Heart right ventricle (tissue), 16 donors: ENCODE measurements at regions not wholly inside any gene's neighbourhood (a gene's known extent, or its start where the extent isn't known, plus 50 kb on each side); places are given as distances from the start of the nearest gene placed in this dataset.
A peak's percentile ranks its signal among the peaks of the same experiment; 100 is the strongest.

Experiments used
- ATAC-seq, 8 donors: fragments of 200-7000 bp; cut with Tn5 transposase; one replicate each; pipeline ENCODE4 v1.9.1; 2020; ENCODE audit warnings: mild to moderate bottlenecking in 8 of 8, moderate library complexity in 8 of 8, moderate number of reproducible peaks in 1 of 8
- DNase-seq, 2 donors: peaks; one replicate each; pipeline ENCODE4 v3.0.0-alpha.2; 2020
- H3K27ac ChIP-seq, 10 donors: fragments of 200-600 bp; sonication (generic) in 2 of 10; one replicate each; pipeline versions ENCODE4 v1.5.0 to v1.8.0; 2020 to 2022; ENCODE audit warnings: mild to moderate bottlenecking in 3 of 10
- H3K27me3 ChIP-seq, 7 donors: fragments of 200-600 bp; one replicate each; pipeline ENCODE4 v1.8.0; 2021 to 2022; ENCODE audit warnings: mild to moderate bottlenecking in 2 of 7
- H3K36me3 ChIP-seq, 9 donors: fragments of 200-600 bp; sonication (generic) in 1 of 9; one replicate each; pipeline versions ENCODE4 v1.5.0 to v1.8.0; 2020 to 2022; ENCODE audit warnings: mild to moderate bottlenecking in 2 of 9
- H3K4me1 ChIP-seq, 9 donors: fragments of 200-600 bp; sonication (generic) in 1 of 9; one replicate each; pipeline versions ENCODE4 v1.5.0 to v1.8.0; 2020 to 2022; ENCODE audit warnings: mild to moderate bottlenecking in 4 of 9
- H3K4me3 ChIP-seq, 10 donors: fragments of 200-600 bp; sonication (generic) in 2 of 10; one replicate each; pipeline versions ENCODE4 v1.5.0 to v1.8.0; 2020 to 2022; ENCODE audit warnings: mild to moderate bottlenecking in 7 of 10, moderate library complexity in 2 of 10
- H3K9me3 ChIP-seq, 11 donors: fragments of 200-600 bp in 10 of 11; sonication (generic) in 2 of 11; one replicate each; pipeline versions ENCODE4 v1.5.0 to v1.8.0; 2013 to 2022; ENCODE audit warnings: mild to moderate bottlenecking in 2 of 11, control low read depth in 1 of 11, moderate library complexity in 1 of 11
- CTCF ChIP-seq, 9 donors: fragments of 200-600 bp; sonication (generic) in 2 of 9; IDR thresholded peaks; one replicate each; pipeline versions ENCODE4 v1.5.0 to v1.8.0; 2021 to 2022; ENCODE audit warnings: antibody characterized with exemption in 9 of 9, mild to moderate bottlenecking in 5 of 9, moderate library complexity in 1 of 9
- WGBS, 2 donors: extraction: QIAGEN DNeasy Blood & Tissue Kit; methylation state at CpG; one replicate each; pipeline ENCODE4 v1.1.7; 2013; ENCODE audit warnings: inconsistent platforms in 1 of 2; 5-methylcytosine and 5-hydroxymethylcytosine counted together
- intact Hi-C, 10 donors: fragments of 100-400 bp; cut with DNase I; formaldehyde crosslinking; loops; one replicate each; pipeline versions ENCODE4 v1.11.1 to v1.14.2; 2022
- donor health status: Arrhythmogenic right ventricular cardiomyopathy.
- donor health status: ischemic (EF 13 %, LVEDD 7.1; RV severe dilation, severe dysfunction).
- donor health status: healthy with polysubstance abuse.
- donor health status: DM: no; HTN: yes; CAD: no.
- donor health status: DM: no; HTN: no; CAD: no.
- donor health status: ischemic (EF 25% LVEDD 6.9; RV normal size, moderate dysfunction).
- donor health status: ischemic (EF 25% LVEDD 5.7; RV mildly dilated, moderate dysfunction).
- donor health status: healthy.
- donor health status: DM: yes; HTN: yes; CAD: no.
- donor health status: Ischemic cardiomyopathy.
- donor health status: ischemic (EF 35%, LVEDD 5.7; RV mildly dilated, moderate dysfunction).
- donor health status: nonischemic (EF 11% LVEDD 7.7; RV severe dilation, severe dysfunction).
- donor health status: DM: yes; HTN: yes; CAD: no.
- donor health status: PGD.
- donor health status: ischemic (EF 29% LVEDD 5.4; RV normal size, mild dysfunction).
- donor health status: nonischemic (EF 23%, LVEDD 6.1; RV moderate dilation, normal function).

- no peak overlapping the region for H3K27ac ChIP-seq
- intact Hi-C loops: loop anchor here in 1 of 10 donors (5.0 kb wide), 1 partner anchor 95 kb away; no protein-coding TSS in a partner anchor
- no peaks in the 10 kb centered on the region for H3K27me3 ChIP-seq
- DNase-seq (no peak), ATAC-seq (no peak)
- no peaks in the 10 kb centered on the region for H3K36me3 ChIP-seq
- peaks cover 0 to 23% (median 4%) of the 10 kb centered on the region in 9 donors for H3K4me1 ChIP-seq
- TF ChIP-seq CTCF (IDR thresholded peaks at IDR 0.05): no peak
- H3K4me3 ChIP-seq: no peak overlapping the region
- WGBS, 2 donors: 68 to 74% methylated on average over 2 of the region's 2 CpGs
- H3K9me3 ChIP-seq: peaks cover 0 to 7% (median 0%) of the 10 kb centered on the region in 11 donors
Observed at GRCh38 chr12:91667694-91668093, 478.0 kb downstream of the BTG1 start.

GRCh38 chr12:91663744-91664143 is 481.1 kb upstream of the DCN start:
- intact Hi-C loops: no loop called here
- H3K36me3 ChIP-seq: no peaks in the 10 kb centered on the region
- 82 to 89% methylated on average over 4 of the region's 4 CpGs for WGBS, 2 donors

GRCh38 chr12:91663310-91663709 is 480.7 kb upstream of the DCN start:
- peak in 1 of 8 donors; percentile 55 for ATAC-seq
- WGBS, 2 donors: 54 to 67% methylated on average over 4 of the region's 4 CpGs
- TF ChIP-seq CTCF (IDR thresholded peaks at IDR 0.05): no peak
- DNase-seq: no peak
- Histone ChIP-seq H3K4me1 (peaks cover 0 to 29% (median 7%) of the 10 kb centered on the region in 9 donors), H3K27me3 (no peaks in the 10 kb centered on the region), H3K4me3 (no peak overlapping the region), H3K36me3 (no peaks in the 10 kb centered on the region), H3K27ac (no peak overlapping the region), H3K9me3 (no peaks in the 10 kb centered on the region)
- intact Hi-C loops: no loop called here

More at GRCh38 chr12:91663744-91664143, 481.1 kb upstream of the DCN start:
- Histone ChIP-seq H3K4me3 (no peak overlapping the region), H3K4me1 (peaks cover 0 to 29% (median 7%) of the 10 kb centered on the region in 9 donors), H3K27me3 (no peaks in the 10 kb centered on the region), H3K27ac (no peak overlapping the region), H3K9me3 (no peaks in the 10 kb centered on the region)
- no peak for TF ChIP-seq CTCF (IDR thresholded peaks at IDR 0.05)
- DNase-seq: no peak
- ATAC-seq: no peak

- Histone ChIP-seq H3K4me1 (peaks cover 0 to 33% (median 7%) of the 10 kb centered on the region in 9 donors), H3K9me3 (no peaks in the 10 kb centered on the region), H3K4me3 (no peak overlapping the region), H3K27ac (no peak overlapping the region), H3K36me3 (no peaks in the 10 kb centered on the region), H3K27me3 (no peaks in the 10 kb centered on the region)
- intact Hi-C loops: no loop called here
- WGBS, 2 donors: 58 to 64% methylated on average over 1 of the region's 1 CpG
- no peak for ATAC-seq
- no peak for DNase-seq
- TF ChIP-seq CTCF (IDR thresholded peaks at IDR 0.05): no peak
Observed at GRCh38 chr12:91662021-91662420, 479.4 kb upstream of the DCN start.
